OCI-M2 (cell line): ENCODE measurements at regions not wholly inside any gene's neighbourhood (a gene's known extent, or its start where the extent isn't known, plus 50 kb on each side); places are given as distances from the start of the nearest gene placed in this dataset.
"Not testable (repeated sequence)": the region's sequence is repeated elsewhere in the genome, so short reads cannot be mapped to it uniquely, and the experiment has no call there.

Experiments used
- DNase-seq: peaks from one replicate; lab custom pipeline; 2025; ENCODE audit not compliant: unreplicated experiment; lab: John Stamatoyannopoulos, UW

DNA sequence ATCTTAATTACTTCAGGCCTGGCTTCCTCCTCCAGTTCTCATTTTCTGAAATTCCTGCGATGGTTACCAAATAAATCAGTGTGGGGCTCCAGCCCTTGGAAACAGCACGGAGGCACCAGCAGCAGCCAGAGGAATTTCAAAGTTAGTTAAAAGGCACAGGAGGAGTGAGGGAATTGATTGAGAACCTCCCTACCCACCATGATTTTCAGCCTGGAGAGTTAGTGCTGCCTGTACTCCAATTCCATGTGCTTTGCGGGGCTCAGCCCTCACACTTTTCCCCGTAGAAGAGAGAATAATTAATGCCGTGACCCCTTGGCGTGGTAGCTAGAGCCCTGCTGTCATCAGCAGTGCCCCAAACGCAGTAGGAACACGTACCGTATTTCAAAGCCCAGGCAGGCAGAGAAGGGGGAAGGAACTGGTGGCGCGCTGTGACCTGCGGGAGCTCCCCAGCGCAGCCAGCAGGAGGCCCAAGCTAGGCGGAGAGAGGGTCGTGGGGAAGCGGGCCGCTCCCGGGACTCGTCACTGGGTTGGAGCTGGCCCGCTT, 84.0 kb upstream of the IGFBP7 start:
- no peak for DNase-seq

DNA sequence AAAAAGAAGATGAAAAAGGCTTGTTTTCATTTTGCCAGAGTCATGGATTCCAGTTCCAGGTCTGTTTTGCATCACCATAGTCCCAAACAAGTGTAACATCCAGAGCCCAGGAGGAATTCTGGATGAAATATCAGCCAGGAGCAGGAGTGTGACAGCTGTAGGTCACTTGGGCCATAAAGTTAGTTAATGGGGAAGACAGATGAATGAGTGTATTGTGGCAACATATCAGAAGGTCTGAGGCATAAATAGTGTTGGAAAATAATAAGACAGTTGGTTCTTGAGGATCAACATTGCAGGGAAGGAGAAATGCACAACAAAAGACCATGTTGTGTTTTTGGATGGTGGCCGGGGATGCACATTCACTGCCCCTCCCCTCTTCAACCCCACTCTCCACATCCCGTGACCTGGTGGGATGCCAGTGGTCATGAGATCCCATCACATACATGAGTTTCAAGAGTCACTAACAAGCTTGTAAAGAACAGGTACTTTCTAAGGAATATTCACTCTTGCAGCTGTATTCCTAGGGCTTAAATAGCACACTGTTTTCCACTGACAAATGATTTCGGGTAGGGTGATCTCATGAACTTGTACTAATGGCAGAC, 83.1 kb upstream of the IGFBP7 start:
- DNase-seq, result no peak

DNA sequence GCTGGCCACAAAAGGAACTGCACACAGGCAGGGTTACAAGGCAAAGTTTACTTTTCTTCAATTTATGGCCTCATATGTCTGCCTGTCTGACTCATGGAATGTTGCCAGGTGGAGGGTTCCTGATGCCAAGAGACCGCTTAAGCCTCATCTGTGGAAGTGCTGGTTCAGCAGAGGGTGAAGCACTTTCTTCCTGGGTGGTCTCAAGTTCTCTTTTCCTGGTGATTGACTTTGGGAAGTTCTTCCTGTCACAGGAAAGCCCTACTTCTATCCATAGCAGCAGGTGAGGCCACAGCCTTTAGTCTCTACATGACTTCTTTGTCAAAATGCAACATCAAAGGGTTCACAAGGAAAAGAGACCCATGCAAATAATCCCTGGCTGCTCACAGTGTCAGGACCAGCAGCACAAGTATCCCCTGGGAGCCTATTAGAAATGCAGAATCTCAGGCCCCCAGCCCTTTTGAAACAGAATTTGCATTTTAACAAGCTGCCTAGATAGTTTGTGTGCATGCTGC, 81.4 kb upstream of the IGFBP7 start:
- no peak for DNase-seq

DNA sequence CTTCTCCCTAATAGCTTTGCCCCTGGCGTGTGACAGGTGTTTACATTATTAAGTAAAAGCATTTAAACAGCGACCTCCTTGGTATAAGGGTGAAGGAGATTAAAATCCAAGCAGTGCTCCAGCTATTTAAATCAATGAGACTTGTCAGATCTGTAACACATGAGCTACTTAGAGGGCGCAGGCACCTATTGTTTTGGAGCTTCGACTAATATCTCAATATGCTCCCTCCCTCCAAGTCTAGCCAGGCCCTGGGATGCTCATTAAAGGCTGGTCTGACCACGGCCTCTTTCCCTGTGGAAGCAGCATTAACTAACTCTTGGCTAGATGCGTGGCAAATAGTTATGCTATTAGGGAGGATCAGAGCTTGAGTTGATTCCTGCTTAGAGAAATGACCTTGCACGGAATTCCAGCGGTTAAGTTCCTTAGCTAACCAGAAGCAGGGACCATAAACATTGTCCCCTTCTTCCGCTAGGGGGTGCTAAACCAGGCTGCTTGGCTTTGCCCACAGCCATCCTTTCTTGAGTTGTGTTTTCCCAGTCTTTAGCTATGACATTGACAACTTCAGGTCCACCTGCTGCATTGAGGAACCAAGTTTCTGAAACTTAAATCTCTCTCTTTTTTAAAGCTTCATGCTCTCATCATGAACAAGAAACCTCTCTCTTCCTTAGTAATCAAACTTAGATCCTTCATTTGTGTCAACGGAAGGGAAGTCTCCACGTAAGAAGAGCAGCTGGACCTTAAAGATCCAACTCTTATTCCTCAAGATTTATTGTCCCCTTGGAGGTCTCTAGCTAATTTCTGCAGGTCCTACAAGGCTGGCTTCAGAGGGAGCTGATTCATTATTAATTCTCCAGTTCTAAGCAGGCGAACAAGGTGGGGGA, 80.7 kb upstream of the IGFBP7 start:
- DNase-seq, result no peak

DNA sequence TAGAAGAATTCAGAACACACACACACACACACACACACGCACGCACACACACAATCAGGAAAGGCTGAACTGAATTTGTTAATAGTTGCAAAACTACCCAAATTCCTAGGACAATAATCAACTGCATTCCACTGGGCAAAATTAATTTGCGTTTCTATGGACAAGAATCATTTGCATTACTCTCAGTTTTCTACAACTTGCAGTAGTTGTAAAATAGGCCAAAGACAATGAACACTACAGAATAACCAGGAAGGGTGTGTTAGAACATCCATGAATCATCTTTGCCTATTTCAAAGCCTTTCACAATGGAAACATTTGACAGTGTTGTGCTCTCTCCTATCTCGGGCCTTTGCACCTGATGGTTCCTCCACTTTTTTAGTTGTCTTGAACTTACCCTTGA, 77.1 kb upstream of the IGFBP7 start:
- DNase-seq, result no peak

DNA sequence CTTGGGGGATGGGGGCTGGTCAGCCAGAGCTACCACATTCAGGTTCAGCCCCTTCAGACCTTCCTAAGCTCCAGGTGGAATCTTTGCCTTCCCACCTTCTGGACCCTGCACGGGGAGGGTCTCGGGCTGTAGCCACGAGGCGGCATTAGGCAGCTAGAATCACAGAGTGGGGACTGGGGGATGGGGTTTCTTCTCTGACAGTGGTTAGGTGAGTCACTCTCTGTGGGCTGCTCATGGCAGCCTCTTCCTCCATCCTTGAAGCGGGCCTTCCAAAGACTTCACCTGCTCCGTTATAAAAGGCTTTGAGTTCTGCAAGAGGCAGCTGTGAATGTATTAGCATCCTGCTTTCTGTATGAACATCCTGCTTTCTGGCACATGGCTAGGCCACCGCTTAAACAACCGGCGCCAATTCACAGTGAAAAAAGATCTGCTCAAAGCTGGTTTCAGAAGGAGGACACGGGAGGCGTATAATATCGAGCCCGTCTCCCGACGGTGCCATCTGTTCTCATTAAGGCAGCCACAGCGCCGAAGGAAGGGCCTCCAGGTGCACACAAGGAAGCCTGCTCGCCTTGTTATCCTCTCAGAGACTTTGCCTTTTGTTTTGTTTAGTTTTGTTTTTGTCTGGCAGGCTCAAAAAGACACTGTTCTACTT, 74.3 kb upstream of the IGFBP7 start:
- no peak for DNase-seq

DNA sequence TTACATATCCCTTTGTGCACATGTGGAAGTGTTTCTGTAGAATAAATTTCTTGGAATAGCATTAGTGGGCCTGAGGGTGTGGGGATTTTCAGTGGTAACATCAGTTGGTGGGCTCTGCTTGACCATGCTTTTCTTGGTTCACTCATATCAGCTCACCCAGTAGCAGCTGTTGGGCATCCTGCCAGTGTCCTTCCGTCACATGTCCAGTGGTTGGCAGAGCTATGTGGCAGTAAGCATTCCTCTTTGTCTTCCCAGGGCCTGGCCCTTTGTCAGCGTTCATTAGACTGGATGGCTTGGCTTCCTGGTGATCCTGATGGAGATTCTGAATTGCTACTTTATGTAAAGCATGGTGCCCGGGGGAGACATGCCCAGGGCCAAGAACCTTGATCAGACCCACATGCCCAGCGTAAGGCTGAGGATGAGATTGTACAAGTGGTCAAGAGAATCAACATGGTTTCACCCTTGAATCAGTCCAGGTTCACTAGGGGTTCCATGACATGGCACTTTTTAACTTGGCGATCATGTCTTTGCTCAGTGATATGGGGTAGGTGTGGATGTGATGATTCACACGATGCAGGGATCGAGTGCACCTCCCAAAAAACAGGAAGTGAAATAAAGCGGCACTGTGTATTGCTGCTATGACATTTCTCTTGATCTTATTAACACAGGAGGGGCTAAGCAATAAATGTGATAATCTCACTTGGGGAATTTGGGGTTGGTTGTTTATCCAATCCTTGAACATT, 72.1 kb upstream of the IGFBP7 start:
- DNase-seq, result no peak

DNA sequence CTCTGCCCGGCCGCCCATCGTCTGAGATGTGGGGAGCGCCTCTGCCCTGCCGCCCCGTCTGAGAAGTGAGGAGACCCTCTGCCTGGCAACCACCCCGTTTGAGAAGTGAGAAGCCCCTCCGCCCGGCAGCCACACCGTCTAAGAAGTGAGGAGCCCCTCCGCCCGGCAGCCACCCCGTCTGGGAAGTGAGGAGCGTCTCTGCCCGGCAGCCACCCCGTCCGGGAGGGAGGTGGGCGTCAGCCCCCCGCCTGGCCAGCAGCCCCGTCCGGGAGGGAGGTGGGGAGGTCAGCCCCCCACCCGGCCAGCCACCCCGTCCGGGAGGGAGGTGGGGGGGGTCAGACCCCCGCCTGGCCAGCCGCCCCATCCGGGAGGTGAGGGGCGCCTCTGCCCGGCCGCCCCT, 63.0 kb upstream of the IGFBP7 start:
- DNase-seq, result not testable (repeated sequence)

DNA sequence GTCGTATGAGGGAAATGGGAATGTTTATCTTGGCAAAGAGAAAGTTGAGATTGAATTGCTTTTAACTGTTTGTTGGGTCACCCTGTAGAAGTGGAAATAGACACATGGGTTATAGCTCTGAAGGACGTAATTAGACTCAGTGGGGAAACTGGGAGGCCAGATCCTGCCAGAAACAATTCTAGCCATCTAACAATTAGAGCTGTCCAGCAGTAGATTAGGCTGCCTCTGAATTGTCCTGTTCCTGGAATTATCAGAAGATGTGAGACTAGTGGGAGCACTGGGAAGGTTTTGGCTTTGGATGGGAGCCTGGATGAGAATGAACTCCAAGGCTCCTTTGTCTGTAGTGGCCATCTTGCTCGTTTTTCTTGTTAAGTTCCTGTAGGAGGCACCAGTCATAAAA, 61.9 kb upstream of the IGFBP7 start:
- DNase-seq, result no peak

DNA sequence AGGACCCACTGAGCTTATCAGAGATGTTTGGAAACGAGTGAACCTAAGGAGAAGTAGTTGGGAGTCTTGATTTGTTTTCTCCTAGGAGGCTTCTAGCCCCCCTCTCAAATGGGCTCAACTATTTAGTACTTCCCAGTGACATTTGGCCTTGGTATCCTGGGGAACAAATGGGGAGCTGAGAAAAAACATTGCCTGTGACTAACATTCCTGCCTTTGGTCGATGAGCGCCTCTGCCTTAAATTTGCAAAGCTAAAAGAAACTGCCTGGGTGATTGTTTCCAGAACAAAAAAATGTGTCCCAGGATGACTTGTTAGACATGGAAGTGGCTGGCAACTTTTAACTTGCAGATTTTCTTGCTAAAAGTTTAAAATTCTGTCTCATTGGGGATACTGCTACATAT, 58.8 kb upstream of the IGFBP7 start:
- DNase-seq, result no peak

DNA sequence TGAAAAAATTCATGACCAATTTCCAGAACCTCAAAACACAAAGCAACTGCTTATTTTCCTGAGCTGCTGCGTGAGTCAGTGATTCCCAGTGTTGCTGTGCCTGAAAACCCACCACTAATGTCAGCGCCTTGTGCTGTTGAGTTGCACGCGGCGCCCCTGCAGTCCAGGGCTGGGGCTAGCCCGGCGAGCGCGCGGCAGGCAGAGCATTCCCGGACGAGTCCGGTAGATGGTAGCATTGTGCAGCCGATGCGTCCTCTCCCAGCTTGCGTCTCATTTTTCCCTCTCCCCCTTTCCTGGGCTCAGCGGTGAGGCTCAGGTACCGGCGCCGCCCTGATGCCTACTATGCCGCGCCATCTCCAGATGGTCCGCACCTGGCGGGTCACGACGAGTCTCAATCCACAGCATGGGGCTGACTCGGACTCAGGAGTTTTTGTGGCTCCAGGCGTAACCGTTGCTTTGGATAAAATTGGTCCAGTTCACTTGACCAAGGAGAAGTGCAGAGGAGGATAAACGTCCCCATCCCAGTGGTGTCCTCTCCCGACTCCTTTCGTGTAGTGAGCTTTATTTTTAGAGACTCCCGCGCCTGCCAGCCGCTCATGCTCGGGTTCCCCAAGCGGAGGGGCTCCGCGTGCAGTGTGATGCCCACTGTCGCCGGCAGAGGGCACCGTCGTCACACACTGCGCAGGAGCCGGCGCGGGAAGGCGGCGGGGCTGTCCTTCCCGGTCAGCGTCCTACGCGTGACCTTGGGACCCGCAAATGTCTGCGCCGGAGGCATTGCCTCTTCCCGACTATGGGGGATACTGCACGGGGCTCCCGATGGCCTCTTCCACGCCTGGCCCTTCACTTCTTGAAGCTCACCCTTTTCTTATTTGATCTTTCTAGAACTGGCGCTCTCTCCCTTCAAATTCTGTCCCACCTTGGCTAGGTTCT, 53.6 kb upstream of the IGFBP7 start:
- peak; percentile 45 for DNase-seq

DNA sequence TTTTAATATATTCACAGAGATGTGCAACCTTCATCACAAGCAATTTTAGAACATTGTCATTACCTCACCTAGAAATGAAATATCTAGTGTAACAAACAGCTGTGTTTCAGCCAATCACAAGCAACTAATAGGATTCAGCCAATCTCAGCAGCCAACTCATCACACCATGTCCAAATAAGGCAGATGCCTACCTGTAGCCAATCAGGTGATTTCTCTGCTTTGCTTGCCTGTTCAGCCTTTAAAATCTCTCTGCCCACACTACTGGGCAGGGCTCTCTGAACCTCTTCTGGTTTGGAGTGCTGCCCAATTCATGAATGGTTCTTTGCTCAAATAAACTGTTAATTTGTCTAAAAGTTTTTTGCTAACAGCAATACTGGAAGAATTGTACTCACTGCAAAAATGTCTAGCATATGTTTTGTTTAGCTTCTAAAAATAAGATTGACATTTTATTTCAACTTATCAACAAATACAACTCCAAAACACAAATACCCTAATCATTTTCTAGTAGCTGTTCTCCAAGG, 52.4 kb upstream of the IGFBP7 start:
- DNase-seq, result no peak
